Lower lobe of right lung (tissue), 2 donors: ENCODE measurements at regions not wholly inside any gene's neighbourhood (a gene's known extent, or its start where the extent isn't known, plus 50 kb on each side); places are given as distances from the start of the nearest gene placed in this dataset.

ENCODE experiments used
- ATAC-seq, 2 donors: fragments of 200-7000 bp; cut with Tn5 transposase; one replicate each; pipeline ENCODE4 v1.9.1; 2020 to 2022; ENCODE audit warnings: mild to moderate bottlenecking in 2 of 2, moderate library complexity in 2 of 2
- DNase-seq: peaks from one replicate; pipeline ENCODE4 v3.0.0-alpha.2; 2020
- H3K27ac ChIP-seq: fragments of 200-600 bp; one replicate; pipeline ENCODE4 v1.8.0; 2022
- H3K27me3 ChIP-seq: fragments of 200-600 bp; one replicate; pipeline ENCODE4 v1.8.0; 2022; ENCODE audit warnings: low read depth
- H3K36me3 ChIP-seq: fragments of 200-600 bp; one replicate; pipeline ENCODE4 v1.8.0; 2022; ENCODE audit warnings: mild to moderate bottlenecking
- H3K4me1 ChIP-seq: fragments of 200-600 bp; one replicate; pipeline ENCODE4 v1.8.0; 2022
- H3K4me3 ChIP-seq: fragments of 200-600 bp; one replicate; pipeline ENCODE4 v1.8.0; 2022; ENCODE audit warnings: mild to moderate bottlenecking
- H3K9me3 ChIP-seq: fragments of 200-600 bp; one replicate; pipeline ENCODE4 v1.8.0; 2022
- CTCF ChIP-seq: fragments of 200-600 bp; IDR thresholded peaks from one replicate; pipeline ENCODE4 v1.8.0; 2022; ENCODE audit warnings: antibody characterized with exemption, mild to moderate bottlenecking
- intact Hi-C: fragments of 100-400 bp; cut with DNase I; formaldehyde crosslinking; loops from one replicate; pipeline ENCODE4 v1.11.0; 2022
- donor health status: DM: no; HTN: yes; CAD: no; lungs with severe emphysema.

DNA sequence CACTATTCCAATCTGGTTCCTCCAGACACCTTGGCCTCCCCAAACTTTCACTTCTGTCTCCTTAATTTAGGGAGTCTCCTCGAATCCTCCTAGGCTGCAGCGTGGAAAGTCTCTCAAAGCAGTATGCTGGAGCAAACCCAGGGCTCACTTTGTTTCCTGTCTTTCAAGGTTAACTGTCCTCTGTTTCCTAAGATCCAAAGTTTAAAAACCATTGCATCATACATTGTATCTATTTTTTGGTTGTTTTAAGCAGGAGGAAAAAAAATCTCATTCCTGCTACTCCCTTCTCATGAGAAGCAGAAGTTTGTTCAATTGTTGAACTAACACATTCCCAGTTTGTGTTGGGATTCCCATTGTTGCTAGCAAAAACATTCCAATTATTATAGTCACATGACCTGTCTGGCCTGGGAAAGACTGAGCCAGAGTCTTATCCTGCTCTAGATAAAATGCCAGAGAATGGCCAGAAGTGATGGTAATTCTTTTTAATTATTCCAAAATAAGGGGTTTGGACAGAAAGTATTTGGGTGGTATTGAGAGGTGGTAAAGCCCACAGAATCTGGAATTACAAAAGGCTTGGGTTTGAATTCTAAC, 67.3 kb downstream of the HSPB8 start:
- Histone ChIP-seq H3K9me3 (no peaks in the 10 kb centered on the region), H3K27me3 (no peaks in the 10 kb centered on the region), H3K4me1 (no peaks in the 10 kb centered on the region), H3K36me3 (no peaks in the 10 kb centered on the region), H3K27ac (no peak overlapping the region), H3K4me3 (no peak overlapping the region)
- no peak for ATAC-seq
- no peak for TF ChIP-seq CTCF
- intact Hi-C loops: no loop called here
- no peak for DNase-seq

GRCh38 chr12:119247007-119247719, 68.4 kb downstream of the HSPB8 start:
- H3K36me3 ChIP-seq: no peaks in the 10 kb centered on the region
- TF ChIP-seq CTCF: no peak
- intact Hi-C loops: no loop called here
- no peak overlapping the region for H3K27ac ChIP-seq
- DNase-seq: no peak
- no peak overlapping the region for H3K4me3 ChIP-seq
- no peaks in the 10 kb centered on the region for H3K27me3 ChIP-seq
- ATAC-seq: no peak
- H3K9me3 ChIP-seq: no peaks in the 10 kb centered on the region
- H3K4me1 ChIP-seq: no peaks in the 10 kb centered on the region

GRCh38 chr12:119247720-119248043, 69.0 kb downstream of the HSPB8 start:
- no peak overlapping the region for H3K27ac ChIP-seq

GRCh38 chr12:119249383-119250155, 70.8 kb downstream of the HSPB8 start:
- Histone ChIP-seq H3K4me3 (no peak overlapping the region), H3K36me3 (no peaks in the 10 kb centered on the region), H3K4me1 (no peaks in the 10 kb centered on the region), H3K27me3 (no peaks in the 10 kb centered on the region), H3K27ac (no peak overlapping the region), H3K9me3 (no peaks in the 10 kb centered on the region)
- DNase-seq (no peak), ATAC-seq (no peak)
- no peak for TF ChIP-seq CTCF
- intact Hi-C loops: no loop called here

More at GRCh38 chr12:119247720-119248043, 69.0 kb downstream of the HSPB8 start:
- Histone ChIP-seq H3K4me1 (no peaks in the 10 kb centered on the region), H3K4me3 (no peak overlapping the region), H3K27me3 (no peaks in the 10 kb centered on the region), H3K9me3 (no peaks in the 10 kb centered on the region), H3K36me3 (no peaks in the 10 kb centered on the region)
- intact Hi-C loops: no loop called here
- TF ChIP-seq CTCF: no peak
- ATAC-seq (no peak), DNase-seq (no peak)

DNA sequence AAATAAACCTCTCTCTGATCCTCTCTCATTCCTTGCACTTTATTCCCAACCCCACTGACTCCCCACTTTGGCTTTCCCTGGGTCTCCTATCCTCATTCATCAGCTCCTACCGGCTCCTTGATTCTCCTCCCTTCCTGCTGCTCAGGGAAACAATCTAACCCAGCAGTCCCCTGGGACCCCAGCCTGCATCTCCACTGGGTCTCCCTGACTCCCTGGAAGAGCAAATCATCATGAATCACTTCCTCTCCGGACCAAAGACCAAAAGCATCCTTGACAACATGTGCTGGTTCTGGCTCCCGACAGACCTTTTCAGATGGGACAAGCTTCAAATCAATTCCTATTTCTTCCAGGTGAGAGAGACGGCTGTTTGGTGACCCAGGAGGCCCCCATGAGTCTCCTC, 76.6 kb downstream of the HSPB8 start:
- ATAC-seq: no peak
- Histone ChIP-seq H3K27ac (no peak overlapping the region), H3K4me1 (peaks cover 16% of the 10 kb centered on the region), H3K27me3 (no peaks in the 10 kb centered on the region), H3K4me3 (no peak overlapping the region), H3K36me3 (no peaks in the 10 kb centered on the region), H3K9me3 (no peaks in the 10 kb centered on the region)
- no peak for TF ChIP-seq CTCF
- intact Hi-C loops: no loop called here
- DNase-seq: no peak
